H9 (cell line): ENCODE measurements at regions not wholly inside any gene's neighbourhood (a gene's known extent, or its start where the extent isn't known, plus 50 kb on each side); places are given as distances from the start of the nearest gene placed in this dataset.

Source experiments
- DNase-seq: peaks from one replicate; pipeline ENCODE4 v3.0.0-alpha.2; 2017
- H2AFZ ChIP-seq: one replicate; pipeline ENCODE4 v1.6.1; 2013; ENCODE audit warnings: mild to moderate bottlenecking, low read length, control low read depth, moderate library complexity
- H2AK5ac ChIP-seq: 2 replicates; pipeline ENCODE4 v1.6.1; 2013; ENCODE audit warnings: low read length, control low read depth, mixed read lengths; ENCODE audit not compliant: insufficient read length
- H2BK120ac ChIP-seq: one replicate; pipeline ENCODE4 v1.6.1; 2013; ENCODE audit warnings: low read depth, mild to moderate bottlenecking, low read length, control low read depth, inconsistent platforms; ENCODE audit not compliant: poor library complexity, severe bottlenecking
- H2BK12ac ChIP-seq: 2 replicates; pipeline ENCODE4 v1.6.1; 2013; ENCODE audit warnings: low read length, control low read depth, mixed read lengths, low read depth; ENCODE audit not compliant: insufficient read length
- H2BK15ac ChIP-seq: 2 replicates; pipeline ENCODE4 v1.6.1; 2013; ENCODE audit warnings: low read depth, low read length, control low read depth
- H2BK20ac ChIP-seq: one replicate; pipeline ENCODE4 v1.6.1; 2013; ENCODE audit warnings: low read depth, mild to moderate bottlenecking, low read length, control low read depth, inconsistent platforms; ENCODE audit not compliant: poor library complexity, severe bottlenecking
- H2BK5ac ChIP-seq: 2 replicates; pipeline ENCODE4 v1.6.1; 2013; ENCODE audit warnings: low read length, control low read depth, mixed read lengths; ENCODE audit not compliant: insufficient read length
- H3K14ac ChIP-seq: 2 replicates; pipeline ENCODE4 v1.6.1; 2013; ENCODE audit warnings: low read length, control low read depth; ENCODE audit not compliant: insufficient read depth
- H3K18ac ChIP-seq: 2 replicates; pipeline ENCODE4 v1.6.1; 2013; ENCODE audit warnings: low read depth, mild to moderate bottlenecking, mixed read lengths, low read length, control low read depth; ENCODE audit not compliant: insufficient read length
- H3K23ac ChIP-seq: 2 replicates; pipeline ENCODE4 v1.6.1; 2013; ENCODE audit warnings: low read length, control low read depth, mixed read lengths, low read depth; ENCODE audit not compliant: insufficient read length
- H3K23me2 ChIP-seq: 2 replicates; pipeline ENCODE4 v1.6.1; 2013; ENCODE audit warnings: low read depth, mild to moderate bottlenecking, mixed read lengths, low read length, control low read depth; ENCODE audit not compliant: insufficient read length, poor library complexity, severe bottlenecking
- H3K27ac ChIP-seq: 2 replicates; pipeline ENCODE4 v1.5.1; 2013; ENCODE audit warnings: low read length, control low read depth, mixed read lengths, low read depth; ENCODE audit not compliant: insufficient read length
- H3K27me3 ChIP-seq: 2 replicates; pipeline ENCODE4 v1.6.1; 2013; ENCODE audit warnings: low read length, control low read depth, inconsistent platforms; ENCODE audit not compliant: insufficient read depth
- H3K4ac ChIP-seq: 2 replicates; pipeline ENCODE4 v1.6.1; 2013; ENCODE audit warnings: low read depth, mild to moderate bottlenecking, control low read depth, inconsistent platforms, low read length, moderate library complexity
- H3K4me1 ChIP-seq: 2 replicates; pipeline ENCODE4 v1.6.1; 2013; ENCODE audit warnings: low read length, control low read depth, inconsistent platforms; ENCODE audit not compliant: insufficient read depth
- H3K4me2 ChIP-seq: 2 replicates; pipeline ENCODE4 v1.6.1; 2013; ENCODE audit warnings: low read length, control low read depth, mixed read lengths; ENCODE audit not compliant: insufficient read length, insufficient read depth
- H3K56ac ChIP-seq: 2 replicates; pipeline ENCODE4 v1.6.1; 2013; ENCODE audit warnings: low read depth, mild to moderate bottlenecking, mixed read lengths, low read length, control low read depth; ENCODE audit not compliant: insufficient read length
- H3K79me1 ChIP-seq: 2 replicates; pipeline ENCODE4 v1.6.1; 2013; ENCODE audit warnings: low read depth, mild to moderate bottlenecking, moderate library complexity, low read length, control low read depth, inconsistent platforms; ENCODE audit not compliant: insufficient read depth, poor library complexity, severe bottlenecking
- H3K79me2 ChIP-seq: 2 replicates; pipeline ENCODE4 v1.6.1; 2013; ENCODE audit warnings: low read length, control low read depth, inconsistent platforms; ENCODE audit not compliant: insufficient read depth
- H3K9ac ChIP-seq: 2 replicates; pipeline ENCODE4 v1.6.1; 2013; ENCODE audit warnings: low read length, control low read depth, mixed read lengths; ENCODE audit not compliant: insufficient read length; ENCODE audit errors: extremely low read depth
- H3K9me3 ChIP-seq: one replicate; pipeline ENCODE4 v1.6.1; 2013; ENCODE audit warnings: low read depth, low read length, inconsistent platforms; ENCODE audit not compliant: control insufficient read depth
- H3T11ph ChIP-seq: one replicate; pipeline ENCODE4 v1.6.1; 2013; ENCODE audit warnings: mild to moderate bottlenecking, low read length, control low read depth, inconsistent platforms
- H4K20me1 ChIP-seq: one replicate; pipeline ENCODE4 v1.6.1; 2013; ENCODE audit not compliant: control insufficient read depth, insufficient read length, insufficient read depth
- H4K5ac ChIP-seq: 2 replicates; pipeline ENCODE4 v1.6.1; 2013; ENCODE audit warnings: low read depth, mild to moderate bottlenecking, mixed read lengths, low read length, control low read depth; ENCODE audit not compliant: insufficient read length
- H4K8ac ChIP-seq: replicated peaks from 2 replicates; pipeline ENCODE4 v1.6.1; 2013; ENCODE audit warnings: low read length, control low read depth, mixed read lengths, low read depth; ENCODE audit not compliant: insufficient read length
- H4K91ac ChIP-seq: 2 replicates; pipeline ENCODE4 v1.6.1; 2013; ENCODE audit warnings: low read depth, mild to moderate bottlenecking, moderate library complexity, mixed read lengths, low read length, control low read depth; ENCODE audit not compliant: insufficient read length
- H3K27ac Mint-ChIP-seq, 3 experiments: 2 replicates in 2 of 3; 3 replicates in 1 of 3; pipeline ENCODE4 v1.8.0; 2020 to 2021; ENCODE audit warnings: mixed read lengths in 3 of 3, mild to moderate bottlenecking in 1 of 3, moderate library complexity in 1 of 3
- H3K27me3 Mint-ChIP-seq: 2 replicates; pipeline ENCODE4 v1.8.0; 2021; ENCODE audit warnings: low read depth, mild to moderate bottlenecking, moderate library complexity, mixed read lengths
- H3K36me3 Mint-ChIP-seq, 3 experiments: 2 replicates in 2 of 3; 3 replicates in 1 of 3; pipeline ENCODE4 v1.8.0; 2020 to 2021; ENCODE audit warnings: low read depth in 3 of 3, mixed read lengths in 3 of 3; ENCODE audit not compliant: insufficient read depth in 1 of 3
- H3K4me1 Mint-ChIP-seq, 2 experiments: 2 replicates each; pipeline ENCODE4 v1.8.0; 2020; ENCODE audit warnings: mixed read lengths in 2 of 2
- H3K4me3 Mint-ChIP-seq, 2 experiments: 2 replicates in 1 of 2; 3 replicates in 1 of 2; pipeline ENCODE4 v1.8.0; 2020 to 2021; ENCODE audit warnings: mild to moderate bottlenecking in 2 of 2, mixed read lengths in 2 of 2, moderate library complexity in 1 of 2
- H3K9me3 Mint-ChIP-seq, 2 experiments: 2 replicates in 1 of 2; 3 replicates in 1 of 2; pipeline ENCODE4 v1.8.0; 2020; ENCODE audit warnings: mild to moderate bottlenecking in 2 of 2, mixed read lengths in 2 of 2, moderate library complexity in 1 of 2
- WGBS: extraction: QIAGEN DNeasy Blood & Tissue Kit; methylation state at CpG from one replicate; pipeline ENCODE4 v1.1.7; 2013; ENCODE audit warnings: missing lambda C conversion rate, low lambda C conversion rate, mixed read lengths; ENCODE audit not compliant: insufficient read length; ENCODE audit errors: extremely low coverage; 5-methylcytosine and 5-hydroxymethylcytosine counted together
- TF ChIP-seq, protein P1 (sequence below): fragments of 200-600 bp; sonication (generic); conservative IDR thresholded peaks from 3 replicates; pipeline ENCODE4 v1.8.0; 2021; ENCODE audit warnings: antibody characterized with exemption, mild to moderate bottlenecking

DNA sequence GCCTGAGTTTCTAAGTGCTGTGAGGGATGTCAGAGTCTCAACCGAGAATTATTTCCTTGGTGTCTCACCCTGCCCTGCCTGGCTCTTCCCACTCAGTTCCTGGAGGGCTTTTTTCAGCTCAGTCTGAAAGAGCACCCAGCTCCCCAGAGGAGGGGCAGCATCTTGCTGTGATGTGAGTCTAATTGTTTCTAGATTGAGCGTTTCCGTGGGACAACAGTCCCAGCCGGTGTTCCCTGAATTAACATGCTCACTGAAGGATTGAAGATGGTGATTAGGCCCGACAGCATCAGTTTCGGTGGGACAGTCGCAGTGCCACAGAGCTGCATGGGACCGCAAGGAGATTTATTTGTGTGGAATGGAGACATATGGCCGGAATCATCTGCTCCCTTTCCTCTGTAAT lies 587.6 kb downstream of the DHX35 start:
- Histone ChIP-seq H4K20me1 (no peaks in the 10 kb centered on the region), H3K4ac (no peak overlapping the region), H3K4me2 (no peak overlapping the region), H2BK5ac (no peak overlapping the region), H2BK15ac (no peak overlapping the region), H4K8ac (no peak overlapping the region), H2BK120ac (no peak overlapping the region), H3K27me3 (no peaks in the 10 kb centered on the region), H2AK5ac (no peak overlapping the region), H4K5ac (no peak overlapping the region), H3K79me2 (no peaks in the 10 kb centered on the region), H3K9ac (no peak overlapping the region), H4K91ac (no peak overlapping the region), H3K23me2 (no peaks in the 10 kb centered on the region), H2AFZ (no peak overlapping the region), H2BK20ac (no peak overlapping the region), H3K79me1 (no peaks in the 10 kb centered on the region), H3T11ph (no peak overlapping the region), H3K9me3 (no peaks in the 10 kb centered on the region), H2BK12ac (no peak overlapping the region), H3K56ac (no peak overlapping the region), H3K14ac (no peak overlapping the region), H3K4me1 (0 out of 2 replicates have a peak, but pooled peaks cover 2% of the 10 kb centered on the region), H3K18ac (no peak overlapping the region), H3K27ac (no peak overlapping the region), H3K23ac (no peak overlapping the region)
- H3K4me1 Mint-ChIP-seq, result peaks cover 10 to 15% of the 10 kb centered on the region in 2 experiments; a peak in 3 of 4 replicates
- no peaks in the 10 kb centered on the region; a peak in 1 of 7 replicates for H3K36me3 Mint-ChIP-seq
- WGBS, result no CpG with 5 or more reads among the region's 9 CpGs
- TF ChIP-seq, protein P1, sequence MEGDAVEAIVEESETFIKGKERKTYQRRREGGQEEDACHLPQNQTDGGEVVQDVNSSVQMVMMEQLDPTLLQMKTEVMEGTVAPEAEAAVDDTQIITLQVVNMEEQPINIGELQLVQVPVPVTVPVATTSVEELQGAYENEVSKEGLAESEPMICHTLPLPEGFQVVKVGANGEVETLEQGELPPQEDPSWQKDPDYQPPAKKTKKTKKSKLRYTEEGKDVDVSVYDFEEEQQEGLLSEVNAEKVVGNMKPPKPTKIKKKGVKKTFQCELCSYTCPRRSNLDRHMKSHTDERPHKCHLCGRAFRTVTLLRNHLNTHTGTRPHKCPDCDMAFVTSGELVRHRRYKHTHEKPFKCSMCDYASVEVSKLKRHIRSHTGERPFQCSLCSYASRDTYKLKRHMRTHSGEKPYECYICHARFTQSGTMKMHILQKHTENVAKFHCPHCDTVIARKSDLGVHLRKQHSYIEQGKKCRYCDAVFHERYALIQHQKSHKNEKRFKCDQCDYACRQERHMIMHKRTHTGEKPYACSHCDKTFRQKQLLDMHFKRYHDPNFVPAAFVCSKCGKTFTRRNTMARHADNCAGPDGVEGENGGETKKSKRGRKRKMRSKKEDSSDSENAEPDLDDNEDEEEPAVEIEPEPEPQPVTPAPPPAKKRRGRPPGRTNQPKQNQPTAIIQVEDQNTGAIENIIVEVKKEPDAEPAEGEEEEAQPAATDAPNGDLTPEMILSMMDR, result no peak
- no peak overlapping the region for H3K4me3 Mint-ChIP-seq
- no peaks in the 10 kb centered on the region; a peak in 1 of 5 replicates for H3K9me3 Mint-ChIP-seq
- H3K27me3 Mint-ChIP-seq, result no peaks in the 10 kb centered on the region
- no peak overlapping the region; a peak in 1 of 7 replicates for H3K27ac Mint-ChIP-seq
- DNase-seq, result no peak
